OCI-LY7 (cell line): ENCODE measurements at regions not wholly inside any gene's neighbourhood (a gene's known extent, or its start where the extent isn't known, plus 50 kb on each side); places are given as distances from the start of the nearest gene placed in this dataset.

Experiments used
- EZH2phosphoT487 ChIP-seq: fragments of 200-600 bp; sonication (generic); IDR thresholded peaks from 2 replicates; pipeline ENCODE4 v1.6.1; 2018; ENCODE audit warnings: low read depth, borderline replicate concordance, mild to moderate bottlenecking, mixed run types, antibody characterized with exemption, low read length, moderate library complexity, mixed read lengths
- TF ChIP-seq, protein P1 (sequence below): fragments of 200-600 bp; sonication (generic); conservative IDR thresholded peaks from 2 replicates; pipeline ENCODE4 v1.5.1; 2014; ENCODE audit warnings: mild to moderate bottlenecking, antibody characterized with exemption, low read length, moderate library complexity, mixed read lengths

DNA sequence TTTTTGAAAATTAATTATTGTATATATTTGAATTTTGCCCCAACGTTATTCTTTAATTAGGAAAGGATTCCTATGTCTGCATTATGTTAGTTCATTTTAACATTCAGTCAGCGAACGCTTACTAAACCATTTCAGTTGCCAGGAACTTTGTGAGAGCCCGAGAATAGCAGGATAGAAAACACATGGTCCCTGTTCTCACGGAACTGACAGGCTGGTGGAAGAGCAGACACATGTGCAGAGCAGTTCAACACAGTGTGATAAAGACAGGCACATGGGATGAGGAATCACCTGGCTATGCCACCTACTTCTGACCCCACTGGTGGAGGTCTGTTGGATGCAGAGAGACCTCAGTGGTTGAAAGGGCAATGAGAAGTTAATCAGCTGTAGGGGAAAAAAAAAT, 367.2 kb downstream of the EPM2A start:
- TF ChIP-seq EZH2phosphoT487, result no peak
- TF ChIP-seq, protein P1, sequence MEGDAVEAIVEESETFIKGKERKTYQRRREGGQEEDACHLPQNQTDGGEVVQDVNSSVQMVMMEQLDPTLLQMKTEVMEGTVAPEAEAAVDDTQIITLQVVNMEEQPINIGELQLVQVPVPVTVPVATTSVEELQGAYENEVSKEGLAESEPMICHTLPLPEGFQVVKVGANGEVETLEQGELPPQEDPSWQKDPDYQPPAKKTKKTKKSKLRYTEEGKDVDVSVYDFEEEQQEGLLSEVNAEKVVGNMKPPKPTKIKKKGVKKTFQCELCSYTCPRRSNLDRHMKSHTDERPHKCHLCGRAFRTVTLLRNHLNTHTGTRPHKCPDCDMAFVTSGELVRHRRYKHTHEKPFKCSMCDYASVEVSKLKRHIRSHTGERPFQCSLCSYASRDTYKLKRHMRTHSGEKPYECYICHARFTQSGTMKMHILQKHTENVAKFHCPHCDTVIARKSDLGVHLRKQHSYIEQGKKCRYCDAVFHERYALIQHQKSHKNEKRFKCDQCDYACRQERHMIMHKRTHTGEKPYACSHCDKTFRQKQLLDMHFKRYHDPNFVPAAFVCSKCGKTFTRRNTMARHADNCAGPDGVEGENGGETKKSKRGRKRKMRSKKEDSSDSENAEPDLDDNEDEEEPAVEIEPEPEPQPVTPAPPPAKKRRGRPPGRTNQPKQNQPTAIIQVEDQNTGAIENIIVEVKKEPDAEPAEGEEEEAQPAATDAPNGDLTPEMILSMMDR, result no peak
